Naive B cell (primary cell): ENCODE measurements at regions not wholly inside any gene's neighbourhood (a gene's known extent, or its start where the extent isn't known, plus 50 kb on each side); places are given as distances from the start of the nearest gene placed in this dataset.

Experiments
- ATAC-seq, 2 donors: fragments of 150-1000 bp; cut with Tn5 transposase; 2 replicates each; pipeline ENCODE4 v1.10.0; 2021; ENCODE audit warnings: low read depth in 2 of 2, mild to moderate bottlenecking in 2 of 2, moderate library complexity in 2 of 2
- DNase-seq: peaks from one replicate; pipeline ENCODE4 v3.0.0; 2022
- H3K27ac Mint-ChIP-seq, 6 donors: one replicate each; pipeline ENCODE4 v1.8.0; 2020 to 2022; ENCODE audit warnings: mild to moderate bottlenecking in 6 of 6, mixed read lengths in 6 of 6, moderate library complexity in 5 of 6, inconsistent platforms in 2 of 6
- H3K27me3 Mint-ChIP-seq, 3 donors: one replicate each; pipeline ENCODE4 v1.8.0; 2021 to 2022; ENCODE audit warnings: mixed read lengths in 3 of 3, mild to moderate bottlenecking in 1 of 3
- H3K36me3 Mint-ChIP-seq, 2 donors: one replicate each; pipeline ENCODE4 v1.8.0; 2020 to 2022; ENCODE audit warnings: mixed read lengths in 2 of 2, inconsistent platforms in 1 of 2, mild to moderate bottlenecking in 1 of 2
- H3K4me1 Mint-ChIP-seq, 3 donors: one replicate each; pipeline ENCODE4 v1.8.0; 2020 to 2022; ENCODE audit warnings: mixed read lengths in 3 of 3, inconsistent platforms in 1 of 3, mild to moderate bottlenecking in 1 of 3, moderate library complexity in 1 of 3
- H3K4me3 Mint-ChIP-seq, 8 donors: one replicate each; pipeline ENCODE4 v1.8.0; 2020 to 2022; ENCODE audit warnings: mild to moderate bottlenecking in 8 of 8, mixed read lengths in 8 of 8, moderate library complexity in 8 of 8, inconsistent platforms in 2 of 8
- H3K9me3 Mint-ChIP-seq, 7 donors: one replicate each; pipeline ENCODE4 v1.8.0; 2020 to 2022; ENCODE audit warnings: mixed read lengths in 7 of 7, mild to moderate bottlenecking in 5 of 7, inconsistent platforms in 2 of 7, moderate library complexity in 1 of 7

- H3K27ac Mint-ChIP-seq: no peak overlapping the region
- H3K36me3 Mint-ChIP-seq: no peaks in the 10 kb centered on the region
- no peak overlapping the region for H3K4me3 Mint-ChIP-seq
- ATAC-seq (no peak), DNase-seq (no peak)
- peaks cover 2 to 15% (median 8%) of the 10 kb centered on the region in 7 donors for H3K9me3 Mint-ChIP-seq
- H3K27me3 Mint-ChIP-seq: no peaks in the 10 kb centered on the region
- no peaks in the 10 kb centered on the region for H3K4me1 Mint-ChIP-seq
Measured at GRCh38 chr5:105034401-105034763, 1471.8 kb upstream of the NUDT12 start.

- Mint-ChIP-seq H3K9me3 (peaks cover 2 to 10% (median 8%) of the 10 kb centered on the region in 7 donors), H3K36me3 (no peaks in the 10 kb centered on the region)
Measured at GRCh38 chr5:105033637-105034400, 1471.2 kb upstream of the NUDT12 start.

DNA sequence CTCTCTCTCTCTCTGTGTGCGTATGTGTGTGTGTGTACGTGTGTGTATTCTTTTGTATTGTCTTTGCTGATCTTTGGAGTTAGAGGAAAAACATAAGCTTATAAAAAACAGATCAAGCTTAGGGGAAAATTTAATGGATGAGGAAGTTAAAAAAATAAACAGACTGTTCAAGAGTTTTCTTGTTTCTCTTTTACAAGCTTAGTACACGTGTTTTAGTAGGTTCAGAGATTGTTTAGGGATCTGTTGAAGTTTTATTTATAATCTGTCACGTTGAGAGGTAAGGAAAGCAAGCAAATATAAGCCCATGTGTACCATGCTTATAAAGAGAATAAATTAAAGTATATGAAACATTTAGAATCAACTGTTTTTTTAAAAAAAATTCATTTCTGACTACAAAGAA lies 1470.3 kb upstream of the NUDT12 start:
- Mint-ChIP-seq H3K4me3 (no peak overlapping the region), H3K27ac (no peak overlapping the region), H3K36me3 (no peaks in the 10 kb centered on the region), H3K27me3 (no peaks in the 10 kb centered on the region), H3K9me3 (peaks cover 3 to 9% (median 5%) of the 10 kb centered on the region in 7 donors), H3K4me1 (no peaks in the 10 kb centered on the region)
- ATAC-seq: no peak
- DNase-seq: no peak

More at GRCh38 chr5:105033637-105034400, 1471.2 kb upstream of the NUDT12 start:
- H3K27me3 Mint-ChIP-seq: no peaks in the 10 kb centered on the region
- no peak overlapping the region for H3K4me3 Mint-ChIP-seq
- DNase-seq (no peak), ATAC-seq (no peak)
- no peak overlapping the region for H3K27ac Mint-ChIP-seq
- no peaks in the 10 kb centered on the region for H3K4me1 Mint-ChIP-seq

DNA sequence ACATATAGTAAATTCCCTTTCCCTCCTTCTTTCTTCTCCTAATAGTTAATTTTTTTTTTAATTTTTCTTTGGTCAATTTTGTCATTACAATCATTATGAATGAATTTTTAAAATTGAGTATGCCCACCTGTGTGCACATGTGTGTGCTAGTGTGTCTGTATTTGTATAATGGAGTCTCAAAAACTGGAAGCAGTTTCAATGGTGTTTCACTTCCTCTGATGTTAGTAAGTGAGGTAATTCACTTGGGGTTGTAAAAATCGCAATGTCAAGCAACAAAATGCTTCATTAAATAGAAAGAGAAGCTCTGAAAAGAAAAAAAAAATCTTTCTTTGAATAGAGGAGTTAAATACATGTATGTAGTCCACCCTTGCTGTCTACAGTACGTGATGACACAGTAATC lies 1467.6 kb upstream of the NUDT12 start:
- peaks cover 0 to 7% (median under 1%) of the 10 kb centered on the region in 7 donors for H3K9me3 Mint-ChIP-seq
- ATAC-seq: no peak
- no peaks in the 10 kb centered on the region for H3K27me3 Mint-ChIP-seq
- no peak overlapping the region for H3K4me3 Mint-ChIP-seq
- DNase-seq: no peak
- H3K4me1 Mint-ChIP-seq: no peaks in the 10 kb centered on the region
- H3K27ac Mint-ChIP-seq: no peak overlapping the region
- H3K36me3 Mint-ChIP-seq: no peaks in the 10 kb centered on the region

DNA sequence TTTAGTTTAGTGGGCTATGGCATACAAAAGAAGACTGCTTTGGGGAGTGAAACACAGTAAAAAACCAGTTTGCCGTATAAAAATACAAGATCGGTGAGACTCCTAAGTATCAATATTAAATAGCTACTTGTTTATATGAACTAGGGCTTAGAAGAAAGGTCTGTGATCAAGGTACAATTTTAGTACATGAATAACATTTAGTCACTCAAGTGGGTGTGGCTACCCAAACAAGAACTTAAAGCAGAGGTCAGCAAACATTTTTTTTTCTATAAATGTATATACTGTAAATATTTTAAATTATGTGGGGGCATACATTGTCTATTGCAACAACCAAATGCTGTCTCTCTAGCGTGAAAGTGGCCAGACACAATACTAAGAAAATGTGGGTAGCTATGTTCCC lies 1452.5 kb upstream of the NUDT12 start:
- Mint-ChIP-seq H3K27ac (no peak overlapping the region), H3K27me3 (no peaks in the 10 kb centered on the region), H3K4me1 (no peaks in the 10 kb centered on the region), H3K4me3 (no peak overlapping the region), H3K36me3 (no peaks in the 10 kb centered on the region), H3K9me3 (peaks cover 0 to 14% (median 2%) of the 10 kb centered on the region in 7 donors)
- ATAC-seq (no peak), DNase-seq (no peak)

DNA sequence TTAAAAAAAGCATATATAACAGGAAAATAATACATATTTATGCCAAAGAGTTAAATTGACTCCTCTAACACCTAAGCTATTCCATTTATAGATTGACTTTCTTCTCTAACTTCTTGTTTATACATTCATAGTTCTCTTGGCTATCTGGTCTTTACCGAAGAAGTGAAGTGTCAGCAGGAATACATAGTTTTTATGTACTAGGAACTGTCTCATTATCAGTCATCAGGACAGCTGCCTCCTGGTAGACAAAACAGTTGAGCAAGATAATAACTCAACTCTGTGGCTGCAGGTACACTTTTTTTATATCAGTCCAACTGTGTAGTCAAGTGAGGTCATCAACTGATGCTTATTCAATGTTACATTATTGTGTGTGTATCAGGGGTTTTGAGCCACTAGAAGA lies 1436.0 kb upstream of the NUDT12 start:
- DNase-seq (no peak), ATAC-seq (no peak)
- no peak overlapping the region for H3K27ac Mint-ChIP-seq
- peaks cover 0 to 12% (median 3%) of the 10 kb centered on the region in 7 donors for H3K9me3 Mint-ChIP-seq
- no peaks in the 10 kb centered on the region for H3K27me3 Mint-ChIP-seq
- H3K4me3 Mint-ChIP-seq: no peak overlapping the region
- H3K36me3 Mint-ChIP-seq: no peaks in the 10 kb centered on the region
- no peaks in the 10 kb centered on the region for H3K4me1 Mint-ChIP-seq

GRCh38 chr5:104998169-104998568 lies 1435.6 kb upstream of the NUDT12 start:
- H3K4me1 Mint-ChIP-seq: no peaks in the 10 kb centered on the region
- H3K36me3 Mint-ChIP-seq: no peaks in the 10 kb centered on the region
- ATAC-seq: no peak
- peaks cover 0 to 11% (median 4%) of the 10 kb centered on the region in 7 donors for H3K9me3 Mint-ChIP-seq
- no peak overlapping the region for H3K27ac Mint-ChIP-seq
- no peak overlapping the region for H3K4me3 Mint-ChIP-seq
- DNase-seq: no peak
- H3K27me3 Mint-ChIP-seq: no peaks in the 10 kb centered on the region

DNA sequence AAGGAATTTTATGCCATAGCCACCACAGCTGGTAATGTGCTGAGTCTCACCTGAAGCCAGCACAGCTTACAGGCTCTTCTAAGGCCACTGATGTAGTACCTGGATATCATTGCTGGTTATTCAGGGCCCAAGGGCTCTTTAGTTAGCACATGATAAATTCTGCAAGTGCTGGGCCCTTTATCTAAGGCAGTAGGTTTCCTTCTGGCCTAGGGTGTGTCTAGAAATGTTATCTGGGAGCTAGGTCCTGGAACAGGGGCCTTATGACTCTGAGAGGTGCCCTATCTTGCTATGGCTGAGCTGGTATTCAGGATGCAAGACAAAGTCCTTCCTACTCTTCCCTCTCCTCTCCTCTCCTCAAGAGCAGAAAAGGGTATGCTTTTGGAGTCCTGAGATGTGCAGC lies 1424.5 kb upstream of the NUDT12 start:
- DNase-seq (no peak), ATAC-seq (no peak)
- H3K27me3 Mint-ChIP-seq: no peaks in the 10 kb centered on the region
- no peak overlapping the region for H3K27ac Mint-ChIP-seq
- H3K4me3 Mint-ChIP-seq: no peak overlapping the region
- H3K4me1 Mint-ChIP-seq: no peaks in the 10 kb centered on the region
- H3K9me3 Mint-ChIP-seq: peaks cover 2 to 19% (median 14%) of the 10 kb centered on the region in 7 donors
- H3K36me3 Mint-ChIP-seq: no peaks in the 10 kb centered on the region

GRCh38 chr5:104977529-104977928 lies 1414.9 kb upstream of the NUDT12 start:
- Mint-ChIP-seq H3K4me3 (no peak overlapping the region), H3K27ac (no peak overlapping the region), H3K4me1 (no peaks in the 10 kb centered on the region), H3K27me3 (no peaks in the 10 kb centered on the region), H3K36me3 (no peaks in the 10 kb centered on the region), H3K9me3 (peaks cover 0 to 28% (median 6%) of the 10 kb centered on the region in 7 donors)
- DNase-seq (no peak), ATAC-seq (no peak)

- ATAC-seq (no peak), DNase-seq (no peak)
- Mint-ChIP-seq H3K9me3 (peaks cover 0 to 4% (median 0%) of the 10 kb centered on the region in 7 donors), H3K27ac (no peak overlapping the region), H3K4me3 (no peak overlapping the region), H3K4me1 (no peaks in the 10 kb centered on the region), H3K36me3 (no peaks in the 10 kb centered on the region), H3K27me3 (no peaks in the 10 kb centered on the region)
Measured at GRCh38 chr5:104967806-104968410, 1405.3 kb upstream of the NUDT12 start.

GRCh38 chr5:104965006-104965405 lies 1402.4 kb upstream of the NUDT12 start:
- no peak overlapping the region for H3K27ac Mint-ChIP-seq
- H3K27me3 Mint-ChIP-seq: no peaks in the 10 kb centered on the region
- no peak for DNase-seq
- no peak for ATAC-seq
- H3K36me3 Mint-ChIP-seq: no peaks in the 10 kb centered on the region
- H3K4me1 Mint-ChIP-seq: no peaks in the 10 kb centered on the region
- peaks cover 0 to 4% (median 2%) of the 10 kb centered on the region in 7 donors for H3K9me3 Mint-ChIP-seq
- H3K4me3 Mint-ChIP-seq: no peak overlapping the region

GRCh38 chr5:104955479-104955878 lies 1392.9 kb upstream of the NUDT12 start:
- ATAC-seq: no peak
- DNase-seq: no peak
- no peaks in the 10 kb centered on the region for H3K4me1 Mint-ChIP-seq
- H3K36me3 Mint-ChIP-seq: no peaks in the 10 kb centered on the region
- no peak overlapping the region for H3K4me3 Mint-ChIP-seq
- no peaks in the 10 kb centered on the region for H3K27me3 Mint-ChIP-seq
- H3K27ac Mint-ChIP-seq: no peak overlapping the region
- H3K9me3 Mint-ChIP-seq: peaks cover 0 to 8% (median 7%) of the 10 kb centered on the region in 7 donors

- DNase-seq (no peak), ATAC-seq (no peak)
- Mint-ChIP-seq H3K4me3 (no peak overlapping the region), H3K27me3 (no peaks in the 10 kb centered on the region), H3K4me1 (no peaks in the 10 kb centered on the region), H3K27ac (no peak overlapping the region), H3K9me3 (peaks cover 3 to 7% (median 5%) of the 10 kb centered on the region in 7 donors), H3K36me3 (no peaks in the 10 kb centered on the region)
Measured at GRCh38 chr5:104952876-104953275, 1390.3 kb upstream of the NUDT12 start.

DNA sequence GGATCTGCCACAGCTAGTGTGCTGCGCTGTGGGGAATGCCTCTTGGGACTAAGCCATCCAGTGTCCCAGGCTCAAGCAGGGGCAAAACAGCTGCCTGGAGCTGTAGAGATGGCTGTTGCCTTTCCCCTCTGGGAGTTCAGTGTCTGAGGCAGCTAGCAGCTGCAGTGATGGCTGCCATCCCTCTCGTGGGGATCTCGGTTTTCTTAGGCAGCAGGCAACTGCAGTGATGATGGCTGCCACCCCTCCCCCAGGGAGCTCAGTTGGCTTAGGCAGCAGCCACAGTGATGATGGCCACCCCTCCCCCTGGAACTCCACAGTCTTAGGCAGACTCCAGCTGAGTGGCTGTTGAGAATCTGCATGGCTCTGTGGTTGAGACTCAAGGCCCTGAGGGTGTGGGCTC lies 1389.2 kb upstream of the NUDT12 start:
- no peaks in the 10 kb centered on the region for H3K36me3 Mint-ChIP-seq
- no peaks in the 10 kb centered on the region for H3K4me1 Mint-ChIP-seq
- H3K4me3 Mint-ChIP-seq: no peak overlapping the region
- no peak overlapping the region for H3K27ac Mint-ChIP-seq
- ATAC-seq: no peak
- no peaks in the 10 kb centered on the region for H3K27me3 Mint-ChIP-seq
- H3K9me3 Mint-ChIP-seq: peaks cover 3 to 7% (median 5%) of the 10 kb centered on the region in 7 donors
- no peak for DNase-seq
